H1 (cell line): ENCODE measurements at regions not wholly inside any gene's neighbourhood (a gene's known extent, or its start where the extent isn't known, plus 50 kb on each side); places are given as distances from the start of the nearest gene placed in this dataset.

ENCODE experiments used
- CHD2 ChIP-seq: IDR thresholded peaks from 2 replicates; pipeline ENCODE4 v1.6.1; 2012; ENCODE audit warnings: low read length, improper control_type of control experiment
- CREB1 ChIP-seq: IDR thresholded peaks from 2 replicates; pipeline ENCODE4 v1.6.1; 2012; ENCODE audit warnings: inconsistent platforms
- EP300 ChIP-seq, 2 experiments: IDR thresholded peaks; 1 replicate in 1 of 2; 2 replicates in 1 of 2; pipeline ENCODE4 v1.6.1; 2011 to 2012; ENCODE audit warnings: low read depth in 2 of 2, low read length in 2 of 2, mild to moderate bottlenecking in 2 of 2, borderline replicate concordance in 1 of 2, inconsistent platforms in 1 of 2, moderate library complexity in 1 of 2
- JUND ChIP-seq: IDR thresholded peaks from 2 replicates; pipeline ENCODE4 v1.6.1; 2011; ENCODE audit warnings: mild to moderate bottlenecking, improper control_type of control experiment, low read length
- POLR2AphosphoS5 ChIP-seq: IDR thresholded peaks from 2 replicates; pipeline ENCODE4 v1.6.1; 2011; ENCODE audit warnings: low read depth, low read length
- TF ChIP-seq, protein P1 (sequence below), 3 experiments: IDR thresholded peaks; 1 replicate in 2 of 3; 2 replicates in 1 of 3; pipeline versions ENCODE4 v1.5.1 to v1.6.1; 2011; ENCODE audit warnings: low read length in 3 of 3, mild to moderate bottlenecking in 3 of 3, inconsistent platforms in 2 of 3, low read depth in 1 of 3, moderate library complexity in 1 of 3; ENCODE audit not compliant: insufficient read depth in 1 of 3; ENCODE audit errors: control extremely low read depth in 1 of 3
- TF ChIP-seq, protein P2 (sequence below): IDR thresholded peaks from 2 replicates; pipeline ENCODE4 v1.6.1; 2011; ENCODE audit warnings: low read length, improper control_type of control experiment

DNA sequence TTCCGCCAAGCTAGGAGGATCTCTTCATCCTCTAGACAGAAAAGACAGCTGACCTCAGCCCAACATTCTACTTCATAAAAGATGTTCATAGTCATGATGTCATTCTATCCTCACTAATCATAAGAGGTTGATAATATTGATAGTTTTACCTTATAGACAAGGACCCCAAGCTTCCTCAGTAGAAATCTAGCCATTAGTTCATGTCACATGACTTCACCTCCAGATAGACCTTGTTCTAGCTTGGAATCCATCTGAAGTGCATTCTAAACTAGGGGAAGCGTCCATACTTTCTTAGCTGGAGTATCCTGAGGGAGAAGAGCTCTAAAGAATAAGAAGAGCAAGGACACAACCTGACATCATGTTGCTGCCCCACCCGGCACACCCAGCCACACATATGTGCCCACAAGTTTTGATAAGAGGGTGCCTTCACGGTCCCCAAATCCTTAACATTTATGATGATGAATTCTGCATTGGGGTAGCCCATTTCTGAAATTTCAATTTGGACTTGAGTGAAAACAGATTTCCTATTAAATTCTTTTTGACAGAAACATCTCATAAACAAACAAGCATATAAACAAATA lies 292.5 kb upstream of the STXBP5 start:
- TF ChIP-seq, protein P1, sequence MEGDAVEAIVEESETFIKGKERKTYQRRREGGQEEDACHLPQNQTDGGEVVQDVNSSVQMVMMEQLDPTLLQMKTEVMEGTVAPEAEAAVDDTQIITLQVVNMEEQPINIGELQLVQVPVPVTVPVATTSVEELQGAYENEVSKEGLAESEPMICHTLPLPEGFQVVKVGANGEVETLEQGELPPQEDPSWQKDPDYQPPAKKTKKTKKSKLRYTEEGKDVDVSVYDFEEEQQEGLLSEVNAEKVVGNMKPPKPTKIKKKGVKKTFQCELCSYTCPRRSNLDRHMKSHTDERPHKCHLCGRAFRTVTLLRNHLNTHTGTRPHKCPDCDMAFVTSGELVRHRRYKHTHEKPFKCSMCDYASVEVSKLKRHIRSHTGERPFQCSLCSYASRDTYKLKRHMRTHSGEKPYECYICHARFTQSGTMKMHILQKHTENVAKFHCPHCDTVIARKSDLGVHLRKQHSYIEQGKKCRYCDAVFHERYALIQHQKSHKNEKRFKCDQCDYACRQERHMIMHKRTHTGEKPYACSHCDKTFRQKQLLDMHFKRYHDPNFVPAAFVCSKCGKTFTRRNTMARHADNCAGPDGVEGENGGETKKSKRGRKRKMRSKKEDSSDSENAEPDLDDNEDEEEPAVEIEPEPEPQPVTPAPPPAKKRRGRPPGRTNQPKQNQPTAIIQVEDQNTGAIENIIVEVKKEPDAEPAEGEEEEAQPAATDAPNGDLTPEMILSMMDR (IDR thresholded peaks at IDR 0.05; ENCODE audit: control extremely low read depth in 1 of 3, insufficient read depth in 1 of 3, low read depth in 1 of 3, low read length in 3 of 3): no peak
- no peak for TF ChIP-seq CHD2
- TF ChIP-seq, protein P2, sequence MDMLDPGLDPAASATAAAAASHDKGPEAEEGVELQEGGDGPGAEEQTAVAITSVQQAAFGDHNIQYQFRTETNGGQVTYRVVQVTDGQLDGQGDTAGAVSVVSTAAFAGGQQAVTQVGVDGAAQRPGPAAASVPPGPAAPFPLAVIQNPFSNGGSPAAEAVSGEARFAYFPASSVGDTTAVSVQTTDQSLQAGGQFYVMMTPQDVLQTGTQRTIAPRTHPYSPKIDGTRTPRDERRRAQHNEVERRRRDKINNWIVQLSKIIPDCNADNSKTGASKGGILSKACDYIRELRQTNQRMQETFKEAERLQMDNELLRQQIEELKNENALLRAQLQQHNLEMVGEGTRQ: no peak
- no peak for TF ChIP-seq JUND
- no peak for TF ChIP-seq EP300 (IDR thresholded peaks at IDR 0.05; ENCODE audit: borderline replicate concordance in 1 of 2, low read depth in 2 of 2, low read length in 2 of 2)
- TF ChIP-seq POLR2AphosphoS5: no peak
- TF ChIP-seq CREB1: no peak
